ENCODE measurements at regions not wholly inside any gene's neighbourhood (a gene's known extent, or its start where the extent isn't known, plus 50 kb on each side); places are given as distances from the start of the nearest gene placed in this dataset.

GRCh38 chr4:96317891-96318290 lies 478.0 kb downstream of the PDHA2 start:
- Histone ChIP-seq H3K4me1 (ENCODE audit: insufficient read depth, low read length, poor library complexity, severe bottlenecking) (no peaks in the 10 kb centered on the region), H4K20me1 (ENCODE audit: insufficient read depth, low read length, poor library complexity, severe bottlenecking) (no peaks in the 10 kb centered on the region), H3K27me3 (ENCODE audit: insufficient read depth, low read length, poor library complexity, severe bottlenecking) (no peaks in the 10 kb centered on the region), H3K9ac (ENCODE audit: low read depth, low read length, poor library complexity, severe bottlenecking) (no peak overlapping the region), H3F3A (ENCODE audit: low read depth) (no peaks in the 10 kb centered on the region), H2AFZ (ENCODE audit: low read length) (no peak overlapping the region), H3K4me2 (ENCODE audit: low read depth, low read length, poor library complexity, severe bottlenecking) (no peak overlapping the region), H3K9me3 (ENCODE audit: insufficient read depth, low read depth, low read length) (no peaks in the 10 kb centered on the region), H3K79me2 (ENCODE audit: insufficient read depth, low read length) (no peaks in the 10 kb centered on the region), H3K36me3 (ENCODE audit: insufficient read depth, low read length) (no peaks in the 10 kb centered on the region), H3K4me3 (ENCODE audit: low read length, poor library complexity, severe bottlenecking) (no peak overlapping the region), H3K9me2 (replicated peaks; ENCODE audit: low read depth, low read length) (no peaks in the 10 kb centered on the region; the same call in 1 of the 2 replicates)
- TF ChIP-seq, protein P1, sequence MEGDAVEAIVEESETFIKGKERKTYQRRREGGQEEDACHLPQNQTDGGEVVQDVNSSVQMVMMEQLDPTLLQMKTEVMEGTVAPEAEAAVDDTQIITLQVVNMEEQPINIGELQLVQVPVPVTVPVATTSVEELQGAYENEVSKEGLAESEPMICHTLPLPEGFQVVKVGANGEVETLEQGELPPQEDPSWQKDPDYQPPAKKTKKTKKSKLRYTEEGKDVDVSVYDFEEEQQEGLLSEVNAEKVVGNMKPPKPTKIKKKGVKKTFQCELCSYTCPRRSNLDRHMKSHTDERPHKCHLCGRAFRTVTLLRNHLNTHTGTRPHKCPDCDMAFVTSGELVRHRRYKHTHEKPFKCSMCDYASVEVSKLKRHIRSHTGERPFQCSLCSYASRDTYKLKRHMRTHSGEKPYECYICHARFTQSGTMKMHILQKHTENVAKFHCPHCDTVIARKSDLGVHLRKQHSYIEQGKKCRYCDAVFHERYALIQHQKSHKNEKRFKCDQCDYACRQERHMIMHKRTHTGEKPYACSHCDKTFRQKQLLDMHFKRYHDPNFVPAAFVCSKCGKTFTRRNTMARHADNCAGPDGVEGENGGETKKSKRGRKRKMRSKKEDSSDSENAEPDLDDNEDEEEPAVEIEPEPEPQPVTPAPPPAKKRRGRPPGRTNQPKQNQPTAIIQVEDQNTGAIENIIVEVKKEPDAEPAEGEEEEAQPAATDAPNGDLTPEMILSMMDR (conservative IDR thresholded peaks at IDR 0.05; ENCODE audit: low read length), result no peak
- TF ChIP-seq EZH2phosphoT487 (IDR thresholded peaks at IDR 0.05; ENCODE audit: borderline replicate concordance), result no peak

DNA sequence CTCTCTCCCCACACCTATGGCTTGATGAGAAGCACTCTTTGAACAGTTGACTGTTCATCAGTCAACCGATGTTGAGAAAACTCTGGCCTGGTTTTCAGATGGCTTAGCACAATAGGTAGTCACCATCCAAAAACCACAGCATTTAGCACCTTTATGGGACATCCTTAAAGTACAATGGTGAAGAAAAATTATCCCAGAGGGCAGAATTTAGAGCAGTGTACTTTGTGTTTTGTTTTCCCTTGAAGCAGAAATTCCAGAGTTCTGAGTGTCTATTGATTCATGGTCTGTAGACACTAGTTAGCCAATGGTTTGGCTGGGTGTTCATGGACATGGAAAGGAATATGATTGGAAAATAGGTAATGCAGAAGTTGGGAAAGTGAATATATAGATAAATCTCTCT lies 487.0 kb downstream of the PDHA2 start:
- no peaks in the 10 kb centered on the region for H3K79me2 ChIP-seq (ENCODE audit: insufficient read depth, low read length)
- no peaks in the 10 kb centered on the region for H3F3A ChIP-seq (ENCODE audit: low read depth)
- no peak overlapping the region for H2AFZ ChIP-seq (ENCODE audit: low read length)
- no peaks in the 10 kb centered on the region for H3K9me2 ChIP-seq (replicated peaks; ENCODE audit: low read depth, low read length)
- no peak overlapping the region for H3K9ac ChIP-seq (ENCODE audit: low read depth, low read length, poor library complexity, severe bottlenecking)
- H3K4me1 ChIP-seq (ENCODE audit: insufficient read depth, low read length, poor library complexity, severe bottlenecking), result no peaks in the 10 kb centered on the region
- no peaks in the 10 kb centered on the region for H3K9me3 ChIP-seq (ENCODE audit: insufficient read depth, low read depth, low read length)
- no peak overlapping the region for H3K4me3 ChIP-seq (ENCODE audit: low read length, poor library complexity, severe bottlenecking)
- H3K27me3 ChIP-seq (ENCODE audit: insufficient read depth, low read length, poor library complexity, severe bottlenecking), result no peaks in the 10 kb centered on the region
- no peak overlapping the region for H3K4me2 ChIP-seq (ENCODE audit: low read depth, low read length, poor library complexity, severe bottlenecking)
- no peak for TF ChIP-seq EZH2phosphoT487 (IDR thresholded peaks at IDR 0.05; ENCODE audit: borderline replicate concordance)
- TF ChIP-seq, protein P1 (conservative IDR thresholded peaks at IDR 0.05; ENCODE audit: low read length), result no peak
- H3K36me3 ChIP-seq (ENCODE audit: insufficient read depth, low read length), result no peaks in the 10 kb centered on the region
- no peaks in the 10 kb centered on the region for H4K20me1 ChIP-seq (ENCODE audit: insufficient read depth, low read length, poor library complexity, severe bottlenecking)

GRCh38 chr4:96342196-96342595 lies 502.3 kb downstream of the PDHA2 start:
- H3K9ac ChIP-seq (ENCODE audit: low read depth, low read length, poor library complexity, severe bottlenecking), result no peak overlapping the region
- no peaks in the 10 kb centered on the region for H4K20me1 ChIP-seq (ENCODE audit: insufficient read depth, low read length, poor library complexity, severe bottlenecking)
- H2AFZ ChIP-seq (ENCODE audit: low read length), result no peak overlapping the region
- H3K4me2 ChIP-seq (ENCODE audit: low read depth, low read length, poor library complexity, severe bottlenecking), result no peak overlapping the region
- TF ChIP-seq EZH2phosphoT487 (IDR thresholded peaks at IDR 0.05; ENCODE audit: borderline replicate concordance), result no peak
- TF ChIP-seq, protein P1 (conservative IDR thresholded peaks at IDR 0.05; ENCODE audit: low read length), result no peak
- H3F3A ChIP-seq (ENCODE audit: low read depth), result no peaks in the 10 kb centered on the region
- no peaks in the 10 kb centered on the region for H3K79me2 ChIP-seq (ENCODE audit: insufficient read depth, low read length)
- no peaks in the 10 kb centered on the region for H3K4me1 ChIP-seq (ENCODE audit: insufficient read depth, low read length, poor library complexity, severe bottlenecking)
- H3K4me3 ChIP-seq (ENCODE audit: low read length, poor library complexity, severe bottlenecking), result no peak overlapping the region
- H3K27me3 ChIP-seq (ENCODE audit: insufficient read depth, low read length, poor library complexity, severe bottlenecking), result no peaks in the 10 kb centered on the region
- H3K9me3 ChIP-seq (ENCODE audit: insufficient read depth, low read depth, low read length), result no peaks in the 10 kb centered on the region
- H3K36me3 ChIP-seq (ENCODE audit: insufficient read depth, low read length), result no peaks in the 10 kb centered on the region
- no peaks in the 10 kb centered on the region for H3K9me2 ChIP-seq (replicated peaks; ENCODE audit: low read depth, low read length)
